ENCODE measurements at regions not wholly inside any gene's neighbourhood (a gene's known extent, or its start where the extent isn't known, plus 50 kb on each side); places are given as distances from the start of the nearest gene placed in this dataset.

DNA sequence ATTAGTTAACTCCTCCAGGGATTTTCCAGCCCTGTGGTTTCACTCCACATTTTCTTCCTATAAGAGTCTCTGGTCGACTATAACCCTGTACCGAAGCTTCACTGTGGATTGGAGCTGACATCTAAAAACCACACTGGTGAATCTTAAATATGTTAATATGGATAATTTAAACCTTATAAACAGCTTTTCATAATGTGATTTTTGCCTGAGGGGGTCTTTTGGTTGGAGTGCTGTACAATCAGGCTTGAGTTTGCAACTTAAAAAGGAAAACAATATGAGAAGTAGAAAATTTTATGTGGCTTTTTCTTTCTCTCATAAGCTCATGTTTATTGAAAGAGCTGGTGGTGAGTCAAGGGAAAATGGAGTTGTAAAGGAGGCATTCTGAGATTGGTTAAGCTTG lies 313.7 kb downstream of the VPS13C start:
- ATAC-seq (ENCODE audit: low read depth), result no peak
- no peak overlapping the region for H3K14ac ChIP-seq (replicated peaks; ENCODE audit: low read depth, low read length)
- no peak overlapping the region for H3K9ac ChIP-seq (ENCODE audit: low read depth, low read length)
- H2BK15ac ChIP-seq (ENCODE audit: low read depth, low read length), result no peak overlapping the region
- H3K79me1 ChIP-seq (ENCODE audit: low read depth in 1 of 2, low read length in 2 of 2), result no peaks in the 10 kb centered on the region
- no peak overlapping the region for H3K4me2 ChIP-seq (ENCODE audit: low read depth, low read length)
- no peaks in the 10 kb centered on the region for H4K20me1 ChIP-seq (ENCODE audit: insufficient read depth, low read length)
- in situ Hi-C loops (cut with MboI; ENCODE audit: low sequenced_read_pairs), result no loop called here
- no peaks in the 10 kb centered on the region for H3K4me1 ChIP-seq (ENCODE audit: control insufficient read depth, insufficient read depth, low read length)
- no peak overlapping the region for H3K4me3 ChIP-seq (ENCODE audit: insufficient read depth, low read depth, low read length)
- no peak overlapping the region for H4K91ac ChIP-seq (ENCODE audit: insufficient read depth, low read depth, low read length)
- no TSS peak for BruUV-seq (replicated peaks)
- ChIA-PET POLR2A (ENCODE audit: unreplicated experiment) (no interaction called here), CTCF (interaction anchor here (0.6 kb wide), 1 partner anchor 30 kb away, joined by 4 read pairs; no protein-coding TSS in a partner anchor)
- H3K4ac ChIP-seq (ENCODE audit: low read depth, low read length), result no peak overlapping the region
- WGBS, 2 experiments (ENCODE audit: extremely low coverage in 2 of 2, insufficient read length in 1 of 2), result no CpG with 5 or more reads among the region's 2 CpGs
- H3K27me3 ChIP-seq (ENCODE audit: control insufficient read depth, insufficient read depth, low read length), result no peaks in the 10 kb centered on the region
- dilution Hi-C loops (cut with HindIII; ENCODE audit: low sequenced_read_pairs, unreplicated experiment), result no loop called here
- H3K9me1 ChIP-seq (ENCODE audit: insufficient read depth, low read length), result no peaks in the 10 kb centered on the region
- no peak overlapping the region for H3K27ac ChIP-seq (ENCODE audit: insufficient read depth, low read length)
- no peak overlapping the region for H2BK120ac ChIP-seq (ENCODE audit: low read depth, low read length)
- H2AFZ ChIP-seq (replicated peaks; ENCODE audit: low read length, poor library complexity), result no peak overlapping the region
- no peak overlapping the region for H2AK5ac ChIP-seq (ENCODE audit: low read depth, low read length)
- no peaks in the 10 kb centered on the region for H3K9me3 ChIP-seq (ENCODE audit: control insufficient read depth, insufficient read depth, low read length)
- H3K36me3 ChIP-seq (ENCODE audit: control insufficient read depth, insufficient read depth, low read length), result no peaks in the 10 kb centered on the region
- TF ChIP-seq RFX5 (IDR thresholded peaks at IDR 0.05; ENCODE audit: low read depth, low read length) (no peak), CHD1 (IDR thresholded peaks at IDR 0.05; ENCODE audit: low read depth, low read length) (no peak), SMC3 (IDR thresholded peaks at IDR 0.05; ENCODE audit: low read depth, low read length) (no peak), USF2 (IDR thresholded peaks at IDR 0.05; ENCODE audit: low read depth, low read length) (no peak), BHLHE40 (IDR thresholded peaks at IDR 0.05; ENCODE audit: low read depth, low read length) (no peak), RAD21 (IDR thresholded peaks at IDR 0.05; ENCODE audit: low read length) (no peak), MAZ (IDR thresholded peaks at IDR 0.05; ENCODE audit: borderline replicate concordance, low read depth, low read length) (no peak), FOS (IDR thresholded peaks at IDR 0.05; ENCODE audit: low read depth, low read length) (no peak), MXI1 (IDR thresholded peaks at IDR 0.05; ENCODE audit: borderline replicate concordance, low read depth, low read length) (no peak)
- no peak overlapping the region for H2BK20ac ChIP-seq (ENCODE audit: low read depth, low read length)
- no peak overlapping the region for H2AK9ac ChIP-seq (replicated peaks; ENCODE audit: low read depth, low read length, poor library complexity)
- no peak overlapping the region for H3K56ac ChIP-seq (ENCODE audit: extremely low read depth, insufficient read depth, low read length)
- no peak overlapping the region for H4K5ac ChIP-seq (ENCODE audit: low read depth, low read length)
- no peak overlapping the region for H3K18ac ChIP-seq (ENCODE audit: low read depth, low read length)
- intact Hi-C loops (cut with micrococcal nuclease), result no loop called here
- H3K23ac ChIP-seq (ENCODE audit: low read depth, low read length), result no peak overlapping the region
- DNase-seq, result no peak
- no peak overlapping the region for H2BK5ac ChIP-seq (ENCODE audit: low read depth, low read length, poor library complexity, severe bottlenecking)
- H4K8ac ChIP-seq (ENCODE audit: low read depth in 2 of 2, low read length in 2 of 2), result no peak overlapping the region
